Common myeloid progenitor, CD34-positive (primary cell): ENCODE measurements at regions not wholly inside any gene's neighbourhood (a gene's known extent, or its start where the extent isn't known, plus 50 kb on each side); places are given as distances from the start of the nearest gene placed in this dataset.

Experiments used
- CTCF ChIA-PET: fragments of 350-600 bp; sonication (Branson Sonifier 250); formaldehyde crosslinking; loops from one replicate; lab custom pipeline; 2021; ENCODE audit warnings: antibody characterized with exemption; lab: Charles Lee
- POLR2A ChIA-PET: fragments of 350-600 bp; sonication (Branson Sonifier 250); formaldehyde crosslinking; loops from one replicate; lab custom pipeline; 2021; ENCODE audit warnings: antibody characterized with exemption; lab: Charles Lee
- DNase-seq, 3 donors: peaks; one replicate each; pipeline versions ENCODE4 v3.0.0 to v3.0.0-alpha.2; 2013
- H3K27ac ChIP-seq, 2 experiments: 1 replicate in 1 of 2; 2 replicates in 1 of 2; pipeline ENCODE4 v1.7.0; 2013; ENCODE audit warnings: inconsistent platforms in 2 of 2, low read length in 2 of 2, mild to moderate bottlenecking in 2 of 2, low read depth in 1 of 2, moderate library complexity in 1 of 2; ENCODE audit not compliant: severe bottlenecking in 2 of 2, insufficient read depth in 1 of 2, poor library complexity in 1 of 2
- H3K27me3 ChIP-seq, 5 experiments: replicated peaks in 2 of 5; 1 replicate in 3 of 5; 2 replicates in 2 of 5; pipeline versions ENCODE4 v1.6.1 to v1.7.0; 2013; ENCODE audit warnings: low read length in 4 of 5, mild to moderate bottlenecking in 2 of 5, moderate library complexity in 2 of 5, inconsistent platforms in 1 of 5; ENCODE audit not compliant: insufficient read depth in 5 of 5, control insufficient read depth in 4 of 5
- H3K36me3 ChIP-seq, 4 experiments: 1 replicate in 2 of 4; 2 replicates in 2 of 4; pipeline versions ENCODE4 v1.6.1 to v1.7.0; 2013; ENCODE audit warnings: low read length in 3 of 4, control low read depth in 1 of 4, mild to moderate bottlenecking in 1 of 4; ENCODE audit not compliant: control insufficient read depth in 4 of 4, insufficient read depth in 4 of 4
- H3K4me1 ChIP-seq, 4 experiments: 1 replicate in 3 of 4; 2 replicates in 1 of 4; pipeline versions ENCODE4 v1.6.1 to v1.7.1; 2013; ENCODE audit warnings: low read length in 3 of 4, mild to moderate bottlenecking in 3 of 4, control low read depth in 1 of 4, inconsistent platforms in 1 of 4, moderate library complexity in 1 of 4; ENCODE audit not compliant: control insufficient read depth in 4 of 4, insufficient read depth in 4 of 4; ENCODE audit errors: control extremely low read depth in 1 of 4
- H3K4me3 ChIP-seq, 7 experiments: 1 replicate in 4 of 7; 2 replicates in 3 of 7; pipeline versions ENCODE4 v1.5.1 to v1.7.0; 2013; ENCODE audit warnings: mild to moderate bottlenecking in 7 of 7, low read length in 6 of 7, moderate library complexity in 6 of 7, inconsistent platforms in 2 of 7, low read depth in 2 of 7, control low read depth in 1 of 7; ENCODE audit not compliant: insufficient read depth in 4 of 7, control insufficient read depth in 1 of 7; ENCODE audit errors: extremely low read depth in 1 of 7
- H3K9me3 ChIP-seq, 5 experiments: 1 replicate in 4 of 5; 2 replicates in 1 of 5; pipeline versions ENCODE4 v1.6.1 to v1.7.1; 2013; ENCODE audit warnings: low read length in 4 of 5, mild to moderate bottlenecking in 2 of 5, inconsistent platforms in 1 of 5, low read depth in 1 of 5, moderate library complexity in 1 of 5; ENCODE audit not compliant: control insufficient read depth in 4 of 5, insufficient read depth in 2 of 5; ENCODE audit errors: control extremely low read depth in 1 of 5
- WGBS: methylation state at CpG from one replicate; pipeline ENCODE4 v1.1.5; 2013; ENCODE audit not compliant: insufficient coverage; 5-methylcytosine and 5-hydroxymethylcytosine counted together

GRCh38 chr12:9379023-9379742 lies 171.0 kb upstream of the PZP start:
- Histone ChIP-seq H3K27ac (no peak overlapping the region), H3K36me3 (no peaks in the 10 kb centered on the region), H3K4me3 (no peak overlapping the region), H3K27me3 (no peaks in the 10 kb centered on the region), H3K4me1 (peaks cover 0 to 15% (median 8%) of the 10 kb centered on the region in 4 experiments), H3K9me3 (no peaks in the 10 kb centered on the region)
- 98% methylated on average over 7 of the region's 11 CpGs for WGBS
- ChIA-PET CTCF (interaction anchor here (0.8 to 6.6 kb wide), 4 partner anchors 11 to 129 kb away, joined by 3 to 38 read pairs (median 4); no protein-coding TSS in a partner anchor), POLR2A (no interaction called here)
- no peak for DNase-seq

- Histone ChIP-seq H3K4me1 (peaks cover 0 to 15% (median 8%) of the 10 kb centered on the region in 4 experiments), H3K27me3 (no peaks in the 10 kb centered on the region), H3K9me3 (no peaks in the 10 kb centered on the region), H3K27ac (no peak overlapping the region), H3K4me3 (no peak overlapping the region), H3K36me3 (no peaks in the 10 kb centered on the region)
- DNase-seq = no peak
- ChIA-PET CTCF (interaction anchor here (0.8 to 6.6 kb wide), 6 partner anchors 10 to 130 kb away, joined by 3 to 38 read pairs (median 4); no protein-coding TSS in a partner anchor), POLR2A (no interaction called here)
- 84% methylated on average over 2 of the region's 6 CpGs for WGBS
Observed at GRCh38 chr12:9378430-9378835, 170.2 kb upstream of the PZP start.

- Histone ChIP-seq H3K4me3 (no peak overlapping the region), H3K36me3 (no peaks in the 10 kb centered on the region), H3K9me3 (no peaks in the 10 kb centered on the region), H3K27me3 (no peaks in the 10 kb centered on the region), H3K27ac (no peak overlapping the region), H3K4me1 (peaks cover 0 to 3% (median 0%) of the 10 kb centered on the region in 4 experiments)
- whole genome bisulfite sequencing = no CpG with 5 or more reads among the region's 2 CpGs
- ChIA-PET CTCF (interaction anchor here (1.0 to 4.2 kb wide), 7 partner anchors 8 to 97 kb away, joined by 3 to 41 read pairs (median 3); no protein-coding TSS in a partner anchor), POLR2A (no interaction called here)
- peak; percentile 37 to 67 (median 56) for DNase-seq
Observed at GRCh38 chr12:9372202-9372601, 164.0 kb upstream of the PZP start.

GRCh38 chr12:9367828-9368227 lies 159.6 kb upstream of the PZP start:
- H3K27ac ChIP-seq = no peak overlapping the region
- no peaks in the 10 kb centered on the region for H3K9me3 ChIP-seq
- CTCF ChIA-PET = interaction anchor here (1.0 to 5.7 kb wide), 4 partner anchors 9 to 101 kb away, joined by 3 to 38 read pairs (median 4); no protein-coding TSS in a partner anchor
- H3K27me3 ChIP-seq = no peaks in the 10 kb centered on the region
- 88% methylated on average over 4 of the region's 5 CpGs for WGBS
- POLR2A ChIA-PET = no interaction called here
- H3K4me3 ChIP-seq = no peak overlapping the region
- no peak for DNase-seq
- H3K4me1 ChIP-seq = peaks cover 0 to 22% (median 2%) of the 10 kb centered on the region in 4 experiments
- no peaks in the 10 kb centered on the region for H3K36me3 ChIP-seq

DNA sequence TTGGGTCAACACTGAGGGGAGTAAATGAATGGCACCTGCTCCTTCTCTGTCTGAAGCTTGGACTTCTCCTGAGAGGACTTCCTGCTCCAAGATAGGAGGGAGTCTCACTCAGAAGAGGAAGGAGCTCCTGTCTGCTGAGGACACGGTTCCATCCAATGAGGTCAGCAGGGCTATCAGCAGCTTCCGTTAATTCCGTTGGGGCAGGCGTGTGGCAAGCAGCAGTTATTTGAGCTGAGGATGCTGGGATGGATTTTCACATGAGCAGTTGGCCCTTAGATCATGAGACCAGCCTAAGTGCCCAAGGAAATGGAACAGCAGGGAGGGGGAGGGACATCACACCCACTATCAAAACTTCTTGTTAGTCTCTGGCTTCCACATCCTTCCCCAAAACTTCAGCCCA lies 159.0 kb upstream of the PZP start:
- ChIA-PET POLR2A (no interaction called here), CTCF (interaction anchor here (1.1 to 5.7 kb wide), 5 partner anchors 10 to 102 kb away, joined by 3 to 38 read pairs (median 3); no protein-coding TSS in a partner anchor)
- no peak overlapping the region for H3K4me3 ChIP-seq
- H3K36me3 ChIP-seq = no peaks in the 10 kb centered on the region
- DNase-seq = no peak
- H3K4me1 ChIP-seq = peaks cover 0 to 22% (median 0%) of the 10 kb centered on the region in 4 experiments
- H3K27me3 ChIP-seq = no peaks in the 10 kb centered on the region
- H3K9me3 ChIP-seq = no peaks in the 10 kb centered on the region
- no CpG with 5 or more reads among the region's 4 CpGs for WGBS
- no peak overlapping the region for H3K27ac ChIP-seq

GRCh38 chr12:9365296-9365695 lies 157.1 kb upstream of the PZP start:
- Histone ChIP-seq H3K4me1 (peaks cover 0 to 22% (median 0%) of the 10 kb centered on the region in 4 experiments), H3K36me3 (no peaks in the 10 kb centered on the region), H3K9me3 (no peaks in the 10 kb centered on the region), H3K4me3 (no peak overlapping the region), H3K27me3 (no peaks in the 10 kb centered on the region), H3K27ac (no peak overlapping the region)
- CTCF ChIA-PET = interaction anchor here (1.2 to 1.6 kb wide), 2 partner anchors 12 kb away, joined by 4 read pairs; no protein-coding TSS in a partner anchor
- POLR2A ChIA-PET = no interaction called here
- no peak for DNase-seq
- no CpG with 5 or more reads among the region's 2 CpGs for WGBS
